Inferior parietal cortex (tissue), 1 donor: ENCODE measurements at regions not wholly inside any gene's neighbourhood (a gene's known extent, or its start where the extent isn't known, plus 50 kb on each side); places are given as distances from the start of the nearest gene placed in this dataset.
"Not testable (repeated sequence)": the region's sequence is repeated elsewhere in the genome, so short reads cannot be mapped to it uniquely, and the experiment has no call there.

Experiments used
- DNase-seq: peaks from one replicate; pipeline ENCODE4 v3.0.0-alpha.2; 2016; ENCODE audit errors: extremely low spot score

DNA sequence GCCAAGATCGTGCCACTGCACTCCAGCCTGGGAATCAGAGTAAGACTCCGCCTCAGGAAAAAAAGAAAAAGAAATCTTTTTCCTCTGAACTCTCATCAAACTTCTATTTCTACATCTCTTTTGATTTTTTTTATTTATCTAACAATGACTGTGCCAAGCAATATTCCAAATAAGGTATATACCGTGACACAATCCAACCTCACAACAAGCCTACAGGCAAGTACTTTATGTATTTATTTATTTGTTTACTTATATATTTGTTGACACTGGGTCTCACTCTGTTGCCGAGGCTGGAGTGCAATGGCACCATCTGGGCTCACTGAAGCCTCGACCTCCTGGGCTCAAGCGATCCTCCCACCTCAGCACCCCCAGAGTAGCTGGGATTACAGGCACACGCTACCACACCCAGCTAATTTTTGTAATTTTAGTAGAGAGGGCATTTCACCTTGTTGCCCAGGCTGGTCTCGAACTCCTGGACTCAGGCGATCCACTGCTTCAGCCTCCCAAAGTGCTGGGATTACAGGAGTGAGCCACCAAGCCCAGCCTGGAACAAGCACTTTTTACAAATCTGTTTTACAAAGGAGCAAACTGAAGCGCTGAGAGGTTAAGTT is 94.9 kb upstream of the CHD2 start:
- no peak for DNase-seq

DNA sequence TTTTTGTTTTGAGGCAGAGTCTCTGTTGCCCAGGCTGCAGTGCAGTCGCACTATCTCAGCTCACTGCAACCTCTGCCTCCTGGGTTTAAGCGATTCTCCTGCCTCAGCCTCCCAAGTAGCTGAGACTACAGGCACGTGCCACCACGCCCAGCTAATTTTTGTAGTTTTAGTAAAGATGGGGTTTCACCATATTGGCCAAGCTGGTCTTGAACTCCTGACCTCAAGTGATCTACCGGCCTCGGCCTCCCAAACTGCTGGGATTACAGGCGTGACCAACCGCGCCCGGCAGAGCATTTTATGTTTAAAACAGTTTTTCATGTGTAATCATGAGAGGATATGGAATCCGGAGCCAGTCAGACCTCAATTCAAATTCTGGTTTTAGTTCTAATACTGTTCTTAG is 94.0 kb upstream of the CHD2 start:
- not testable (repeated sequence) for DNase-seq

DNA sequence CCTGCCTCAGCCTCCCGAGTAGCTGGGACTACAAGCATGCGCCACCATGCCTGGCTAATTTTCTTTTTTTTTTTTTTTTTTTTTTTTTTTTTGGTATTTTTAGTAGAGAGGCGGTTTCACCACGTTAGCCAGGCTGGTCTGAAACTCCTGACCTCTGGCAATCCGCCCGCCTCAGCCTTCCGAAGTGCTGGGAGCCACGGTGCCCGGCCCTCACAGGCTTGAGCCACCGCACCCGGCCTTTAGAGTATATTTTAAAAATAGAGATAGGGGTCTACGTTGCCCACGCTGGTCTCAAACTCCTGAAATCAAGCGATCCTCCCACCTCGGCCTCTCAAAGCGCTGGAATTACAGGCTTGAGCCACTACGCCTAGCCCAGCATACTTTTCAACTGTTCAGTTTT is 93.4 kb upstream of the CHD2 start:
- DNase-seq = no peak

DNA sequence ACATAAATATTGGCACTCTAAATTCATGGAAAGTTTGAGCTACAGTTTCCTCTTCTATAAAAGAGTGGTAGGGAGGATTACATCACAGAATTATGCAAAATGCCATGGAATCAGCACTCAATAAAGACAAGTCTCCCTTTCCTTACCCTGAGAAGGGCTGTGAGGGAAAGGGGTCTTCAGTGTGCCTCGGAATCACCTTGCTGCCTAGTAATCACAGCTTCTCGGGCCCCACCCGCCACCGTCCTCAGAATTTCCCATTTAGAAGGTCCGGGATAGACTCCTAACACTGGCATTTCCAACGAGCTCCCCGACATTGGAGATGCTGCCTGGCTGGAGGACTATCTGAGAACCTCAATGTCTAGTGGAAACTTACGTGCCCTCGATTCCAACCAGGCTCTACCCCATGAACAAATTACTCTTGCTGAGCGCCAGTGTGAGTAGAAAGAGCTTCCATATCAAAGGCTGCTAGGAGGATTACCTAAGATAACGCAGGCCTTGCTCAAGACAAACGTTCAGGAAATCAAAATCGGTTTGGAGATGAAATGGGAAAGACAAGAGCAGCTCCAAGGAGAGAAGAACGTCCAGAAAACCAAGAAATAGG is 92.1 kb upstream of the CHD2 start:
- peak; percentile 37 for DNase-seq

DNA sequence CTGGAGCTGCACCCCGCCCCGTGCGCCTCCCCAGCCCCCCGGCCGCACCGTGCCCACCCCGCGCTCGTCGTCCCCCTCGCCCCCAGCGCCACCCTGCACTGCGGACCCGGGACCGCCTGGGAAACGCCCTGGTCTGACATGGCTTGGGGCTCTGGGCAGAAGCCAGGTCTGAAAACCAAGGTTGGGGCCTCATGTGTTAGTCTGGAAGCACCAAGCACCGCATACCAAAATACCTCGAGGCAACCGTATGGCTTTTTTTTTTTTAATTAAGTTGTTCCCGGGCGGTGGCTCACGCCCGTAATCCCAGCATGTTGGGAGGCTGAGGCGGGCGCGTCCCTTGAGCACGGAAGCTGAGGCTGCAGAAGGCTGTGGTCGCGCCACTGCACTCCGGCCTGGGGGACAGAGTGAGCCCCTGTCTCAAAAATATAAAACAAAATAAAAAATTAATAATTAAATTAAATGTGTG is 91.5 kb upstream of the CHD2 start:
- no peak for DNase-seq

DNA sequence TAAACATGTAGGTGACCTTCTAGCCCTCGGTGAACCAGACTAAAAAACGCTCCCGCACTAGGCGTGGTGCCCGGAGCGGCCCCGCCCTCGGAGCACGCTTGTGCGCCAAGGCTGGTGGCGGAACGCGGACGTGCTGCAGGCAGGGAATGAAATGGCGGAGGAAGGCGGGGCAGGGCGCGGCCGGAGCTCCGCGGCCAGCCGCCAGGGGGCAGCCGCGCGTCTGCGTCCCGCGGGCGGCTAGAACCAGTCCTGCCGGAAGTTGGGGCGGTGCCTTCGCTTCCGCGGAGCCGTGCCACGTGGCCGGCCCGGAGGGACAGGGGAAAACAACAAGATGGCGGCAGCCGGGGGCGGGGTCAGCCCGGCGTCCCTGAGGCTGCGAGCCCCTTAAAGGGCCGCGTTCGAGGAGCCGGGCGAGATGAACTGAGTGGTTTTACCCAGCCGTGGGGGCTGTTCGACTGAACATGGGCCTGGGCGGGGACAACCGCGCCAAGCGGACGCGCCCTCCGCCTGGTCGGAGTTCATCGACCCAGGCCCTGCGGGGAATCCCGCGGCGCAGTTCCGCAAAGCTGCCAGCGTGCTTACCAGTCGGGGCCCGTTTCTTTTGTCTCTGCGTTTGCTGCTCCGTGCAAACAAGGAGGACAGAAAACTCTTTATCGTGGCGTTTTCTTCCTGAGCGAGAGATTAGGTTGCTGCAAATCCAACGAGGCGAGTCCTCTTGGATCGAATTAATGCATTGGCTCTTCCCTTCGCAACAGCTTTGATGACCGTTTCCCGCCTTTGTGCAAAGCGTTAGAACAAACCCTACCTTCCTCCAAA is 90.9 kb upstream of the CHD2 start:
- DNase-seq = peak; percentile 93

DNA sequence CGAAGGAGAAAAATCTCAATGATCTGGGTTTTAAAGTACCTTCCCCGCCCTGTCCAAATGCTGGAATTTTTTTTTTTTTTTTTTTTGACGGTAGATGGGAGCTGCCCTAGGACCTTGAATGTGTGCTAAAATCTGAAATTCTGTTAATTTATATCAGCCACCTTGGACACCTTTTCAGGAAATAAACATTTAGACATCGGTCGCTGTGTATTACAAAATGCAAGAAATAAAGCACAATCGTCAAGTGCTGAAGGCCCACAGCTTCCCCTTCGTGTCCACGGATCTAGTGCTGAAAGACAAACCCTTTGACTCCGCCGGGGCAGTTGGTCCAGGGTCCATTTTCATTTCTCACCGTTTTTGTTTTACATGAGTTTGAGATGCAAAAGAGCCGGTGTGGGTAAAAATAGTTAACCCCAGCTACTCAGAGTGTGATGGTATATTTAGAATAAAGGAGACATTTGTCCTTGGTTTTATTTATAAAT is 90.2 kb upstream of the CHD2 start:
- DNase-seq = peak; percentile 77

DNA sequence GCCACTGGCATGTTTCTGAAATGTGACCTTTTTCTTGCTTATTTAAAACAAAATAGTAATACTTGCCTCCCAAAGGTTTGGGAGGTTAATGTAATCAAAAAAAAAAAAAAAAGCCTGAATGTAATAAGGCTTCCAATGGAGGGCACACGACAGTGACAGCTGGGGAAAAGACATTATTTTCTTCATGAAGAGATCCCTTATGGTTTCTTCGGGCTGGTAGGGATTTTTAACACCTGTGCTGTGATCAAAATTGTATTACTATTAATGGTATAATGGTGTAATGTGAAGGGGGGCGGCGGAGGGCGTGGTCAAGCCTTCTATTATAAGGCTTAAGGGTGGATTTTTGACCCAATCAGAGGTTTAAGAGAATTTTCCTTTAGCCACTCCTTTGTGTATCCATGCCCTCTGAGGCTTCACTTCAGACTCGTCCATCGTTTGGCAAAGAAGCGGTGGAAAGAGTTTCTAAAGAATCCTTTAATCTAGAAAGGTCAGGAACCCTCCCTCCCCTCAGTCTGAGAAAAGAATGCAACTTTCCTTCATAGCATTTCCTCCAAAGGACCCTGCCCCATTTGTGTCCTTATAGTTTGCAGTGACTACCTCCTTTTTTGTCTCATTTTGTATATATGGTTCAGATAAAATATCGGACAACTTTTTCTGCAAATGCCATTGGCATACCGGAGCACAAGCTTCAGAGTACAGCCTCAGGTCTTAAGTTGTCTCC is 89.5 kb upstream of the CHD2 start:
- DNase-seq = peak; percentile 71

DNA sequence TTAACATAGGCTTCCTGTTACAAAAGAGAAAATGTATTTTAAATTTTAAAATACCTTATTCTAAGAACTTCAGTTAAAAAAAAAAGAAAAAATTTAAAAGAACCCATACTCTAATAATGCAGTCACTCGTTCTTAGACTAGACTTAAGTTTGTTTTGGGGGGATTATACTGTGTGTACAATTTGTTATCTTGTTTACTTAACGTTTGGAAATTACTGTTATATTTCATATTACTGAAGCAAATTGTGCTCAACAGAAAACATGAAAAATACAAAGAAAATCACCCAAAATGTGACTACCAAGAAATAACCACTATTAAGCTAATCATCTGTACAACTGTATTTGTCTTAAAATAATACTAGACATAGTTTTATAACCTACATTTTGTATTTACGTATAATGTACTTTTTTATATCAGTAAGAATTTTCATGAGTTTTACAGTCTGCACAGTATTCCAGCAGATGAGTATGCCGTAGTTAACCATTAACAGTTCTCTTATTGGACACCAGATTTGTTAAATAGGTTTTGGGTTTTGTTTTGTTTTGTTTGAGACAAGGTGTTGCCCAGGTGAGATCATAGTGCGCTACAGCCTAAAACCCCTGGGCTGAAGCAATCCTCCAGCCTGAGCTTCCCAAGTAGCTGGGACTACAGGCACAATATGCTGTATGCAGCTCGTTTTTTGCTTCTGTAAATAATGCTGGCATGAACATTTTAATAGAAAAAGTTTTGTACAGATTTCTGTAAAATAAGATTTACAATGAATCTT is 88.8 kb upstream of the CHD2 start:
- DNase-seq = no peak

DNA sequence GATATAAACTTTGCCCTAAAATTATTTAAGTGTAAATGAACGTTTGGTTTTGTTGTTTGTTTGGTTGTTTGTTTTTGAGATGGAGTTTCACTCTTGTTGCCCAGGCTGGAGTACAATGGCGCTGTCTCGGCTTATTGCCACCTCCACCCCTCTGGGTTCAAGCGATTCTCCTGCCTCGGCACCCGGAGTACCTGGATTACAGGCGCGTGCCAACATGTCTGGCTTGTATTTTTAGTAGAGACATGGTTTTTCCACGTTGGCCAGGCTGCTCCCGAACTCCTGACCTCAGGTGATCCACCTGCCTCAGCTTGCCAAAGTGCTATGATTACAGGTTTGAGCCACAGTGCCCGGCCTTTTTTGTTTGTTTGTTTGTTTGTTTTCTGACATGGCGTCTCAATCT is 87.9 kb upstream of the CHD2 start:
- no peak for DNase-seq

DNA sequence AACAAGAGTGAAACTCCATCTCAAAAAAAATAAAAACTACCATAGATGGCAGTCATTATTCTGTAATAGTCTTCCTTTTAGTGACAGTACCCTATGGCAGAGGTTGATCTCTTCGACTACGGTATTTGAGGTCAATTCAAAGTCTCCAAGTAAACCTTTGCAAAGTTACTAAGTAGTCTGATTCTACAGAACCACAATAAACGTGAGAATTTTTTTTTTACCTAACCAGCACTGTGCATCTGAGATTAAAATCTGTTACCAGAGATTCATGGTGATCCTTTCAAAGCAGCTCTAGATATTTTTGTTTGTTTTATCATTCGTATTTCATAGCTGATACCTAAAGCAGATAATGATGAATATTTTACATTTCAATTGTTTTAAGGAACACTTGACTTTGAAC is 86.6 kb upstream of the CHD2 start:
- DNase-seq = no peak

DNA sequence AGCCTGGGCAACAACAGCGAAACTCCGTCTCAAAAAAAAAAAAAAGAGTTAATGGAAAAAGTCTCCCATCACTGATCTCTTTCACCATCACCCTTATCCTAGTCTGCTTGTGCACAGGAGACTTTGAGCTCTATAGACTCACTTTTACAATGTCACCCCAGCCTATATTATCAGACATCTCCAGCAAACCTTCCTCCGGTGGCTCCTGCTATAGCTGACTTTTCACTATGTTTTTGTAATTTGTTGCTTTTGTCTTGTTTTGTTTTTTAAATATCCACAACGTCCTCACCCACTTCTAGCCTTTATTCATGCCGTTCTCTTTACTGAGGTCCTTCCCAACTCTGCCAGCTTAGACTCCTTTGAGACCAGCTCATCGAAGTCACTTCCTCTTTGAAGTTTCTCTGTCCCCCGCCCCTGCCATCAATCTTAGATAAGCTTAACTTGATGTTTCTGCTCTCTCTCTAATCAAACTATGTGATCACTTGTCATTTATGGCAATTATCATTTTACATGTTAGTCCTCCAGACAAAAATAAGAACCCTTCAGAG is 82.7 kb upstream of the CHD2 start:
- DNase-seq = peak; percentile 33

DNA sequence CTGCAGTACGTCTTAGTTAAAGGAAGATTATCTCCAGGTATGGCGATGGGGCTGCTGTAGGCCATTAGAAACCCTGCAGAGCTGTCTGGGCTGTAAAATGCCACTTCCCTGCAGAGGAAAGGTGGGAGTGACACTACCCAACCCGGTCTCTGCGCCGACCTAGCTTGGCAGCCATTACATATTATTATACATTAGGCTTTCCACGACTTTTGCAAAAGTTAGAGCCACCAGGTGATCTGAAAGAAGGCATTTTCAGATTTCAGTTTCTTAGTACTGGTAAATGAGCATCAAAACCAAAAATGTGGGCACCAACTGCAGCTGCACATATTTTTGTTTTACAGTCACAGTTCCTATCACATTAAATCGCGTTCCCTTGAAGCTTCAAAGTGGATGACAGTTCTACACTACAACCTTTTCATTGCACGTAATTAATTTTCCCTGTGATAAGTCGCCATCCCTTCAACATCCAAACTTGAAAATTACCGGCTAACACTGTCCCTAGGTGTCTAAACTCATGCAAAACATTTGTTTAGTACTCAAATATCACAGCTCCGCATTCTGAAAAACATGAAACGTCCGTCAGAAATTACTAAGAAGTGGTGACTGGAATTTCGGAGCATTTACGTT is 81.4 kb upstream of the CHD2 start:
- DNase-seq = peak; percentile 68

DNA sequence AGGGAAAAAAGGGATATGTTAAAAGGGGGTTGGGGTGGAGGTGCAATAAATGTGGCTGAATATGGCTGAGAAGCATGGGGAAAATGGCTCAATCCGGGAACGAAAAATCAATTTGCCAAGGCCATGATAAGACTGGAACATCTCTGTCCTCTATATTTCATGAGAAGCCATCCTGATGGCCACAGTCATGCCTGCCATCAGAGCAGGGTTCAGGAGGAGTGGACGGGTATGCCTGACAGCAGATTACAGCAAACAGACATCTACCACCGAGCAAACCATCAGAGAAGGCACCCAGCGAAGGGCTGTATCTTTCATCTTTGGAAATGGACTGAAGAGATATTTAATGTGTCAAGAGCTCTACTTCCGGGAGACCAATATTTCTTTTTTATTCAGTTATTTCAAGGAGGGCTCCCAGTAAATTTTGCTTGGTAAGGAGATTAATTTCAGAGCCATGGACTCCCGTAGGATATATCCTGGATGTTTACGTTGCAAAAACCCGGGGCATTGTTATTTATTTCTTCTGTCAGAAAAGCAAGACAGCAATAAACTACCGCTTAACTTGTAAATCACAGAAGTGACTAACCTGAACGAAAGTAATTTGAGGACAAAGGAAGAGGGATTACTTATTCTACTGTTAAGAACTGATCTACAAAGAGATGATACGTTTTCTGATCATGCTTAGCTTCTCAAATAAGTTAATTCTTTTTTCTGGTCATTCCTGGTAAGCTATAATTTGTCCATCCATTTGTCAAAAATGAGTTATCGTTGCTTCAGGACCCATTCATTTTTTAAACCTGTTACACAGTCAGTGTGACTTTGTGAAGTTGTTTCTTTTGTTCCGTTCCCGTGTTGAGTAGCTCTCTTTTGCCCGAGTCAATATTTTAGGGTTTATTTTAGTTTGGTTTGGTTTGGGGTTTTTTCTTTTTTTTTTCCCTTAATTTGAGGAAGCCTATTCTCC is 80.6 kb upstream of the CHD2 start:
- peak; percentile 74 for DNase-seq

DNA sequence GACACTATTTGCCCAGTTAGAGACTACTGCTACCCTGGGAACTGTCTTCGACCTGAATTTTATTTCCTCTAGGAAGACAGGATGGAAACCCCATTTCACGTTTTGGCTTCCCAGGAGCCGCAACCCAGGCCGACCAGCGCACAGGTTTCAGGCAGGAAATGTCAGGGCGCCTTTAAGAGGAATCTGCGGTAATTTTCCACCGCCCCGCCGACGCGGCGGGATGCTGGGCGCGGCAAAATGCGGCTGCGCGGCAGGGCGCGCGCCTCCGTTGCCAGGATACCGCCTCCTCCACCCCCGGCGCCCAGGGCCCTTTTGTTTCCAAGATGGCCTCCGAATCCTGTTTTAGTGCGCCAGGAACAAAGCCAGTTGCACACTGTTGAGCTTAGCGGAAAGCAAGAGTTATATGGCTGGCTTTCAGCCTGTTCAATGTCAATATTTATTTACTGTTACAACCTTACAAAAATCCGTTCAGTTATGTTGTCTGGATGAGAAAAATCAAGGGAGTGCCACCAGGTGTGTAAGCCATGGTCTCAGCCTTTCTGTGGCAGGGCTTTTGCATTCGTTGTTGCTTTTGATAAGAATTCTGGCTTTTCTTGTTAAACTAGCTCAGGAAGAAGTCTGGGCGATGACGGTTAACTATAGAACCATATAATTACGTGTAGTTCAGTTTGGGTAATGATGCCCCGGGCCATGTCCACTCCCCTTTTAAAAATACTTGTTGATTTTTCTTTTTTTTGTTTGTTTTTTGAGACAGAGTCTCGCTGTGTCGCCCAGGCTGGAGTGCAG is 79.7 kb upstream of the CHD2 start:
- peak; percentile 97 for DNase-seq

DNA sequence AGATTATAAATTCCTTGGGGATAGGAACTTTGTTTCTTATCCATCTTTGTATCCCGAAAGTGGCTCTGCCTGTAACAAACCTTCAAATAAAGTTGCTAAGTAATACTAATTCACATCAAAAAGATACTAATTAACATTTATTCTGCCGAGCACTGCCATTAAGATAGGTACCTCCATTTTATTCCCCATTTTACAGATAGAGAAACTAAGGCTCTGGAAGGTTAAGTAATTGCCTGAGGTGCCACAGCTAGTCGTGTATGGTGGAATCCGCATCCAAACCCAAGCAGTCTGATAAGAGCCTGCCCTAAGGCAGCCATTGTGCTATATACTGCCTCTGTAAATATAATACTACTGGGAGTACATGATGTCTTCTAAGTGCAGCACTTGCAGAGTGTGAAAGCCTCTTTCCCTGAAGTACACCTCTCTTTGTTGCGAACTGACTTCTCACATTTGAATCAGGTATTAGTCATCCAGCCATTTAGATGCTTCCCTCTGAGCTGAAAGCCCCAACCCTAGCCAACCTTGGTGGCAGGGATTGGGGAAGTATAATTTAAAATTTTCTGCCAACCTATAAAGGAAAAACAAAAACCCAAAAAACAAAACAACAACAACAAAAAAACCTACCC is 78.5 kb upstream of the CHD2 start:
- DNase-seq = no peak

DNA sequence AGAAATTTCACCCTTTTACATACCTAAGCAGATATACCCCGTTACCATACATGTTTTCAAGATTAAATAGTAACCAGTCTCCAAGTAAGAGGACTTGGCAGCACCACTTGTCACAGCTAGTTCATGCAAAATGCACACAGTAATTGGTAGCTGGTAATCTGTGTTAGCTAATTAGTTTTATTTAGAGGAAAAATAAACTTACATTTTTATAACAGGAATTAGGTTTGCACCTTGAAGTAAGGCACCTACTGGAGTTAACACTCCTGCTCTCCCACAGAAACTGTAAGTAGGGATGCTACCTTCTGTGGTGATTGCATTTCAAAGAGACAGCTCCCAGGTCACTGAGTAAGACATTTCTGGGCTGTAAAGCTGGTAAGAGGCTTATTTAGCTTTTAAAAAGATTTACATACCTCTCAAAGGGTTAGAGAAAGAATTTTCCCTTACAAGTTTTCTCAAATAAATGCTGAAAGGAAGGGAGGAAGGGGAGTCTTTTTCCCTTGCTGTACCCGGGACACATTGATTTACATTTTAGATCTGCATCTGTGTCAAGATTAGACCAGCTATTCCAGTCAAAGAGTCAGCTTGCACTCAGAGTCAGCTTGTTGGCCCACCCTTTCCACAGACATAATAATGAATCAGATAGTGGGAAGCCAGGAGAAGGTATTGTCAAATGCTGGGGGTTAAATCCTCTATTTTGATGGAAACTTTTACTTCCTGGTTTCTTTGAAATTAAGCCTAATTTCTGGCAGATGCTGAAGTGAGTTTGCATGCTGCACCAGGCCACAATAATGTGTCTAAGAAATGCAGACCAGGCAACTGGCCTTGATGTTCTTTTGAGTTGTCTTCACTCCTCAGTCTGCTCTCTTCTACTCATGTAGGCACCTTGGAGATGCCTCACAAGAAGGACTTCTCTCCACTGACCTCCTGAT is 77.6 kb upstream of the CHD2 start:
- no peak for DNase-seq
